SU-DHL-6 (cell line): ENCODE measurements at regions not wholly inside any gene's neighbourhood (a gene's known extent, or its start where the extent isn't known, plus 50 kb on each side); places are given as distances from the start of the nearest gene placed in this dataset.

Source experiments
- H2AFZ ChIP-seq: fragments of 200-600 bp; sonication (generic); 2 replicates; pipeline ENCODE4 v1.6.1; 2014; ENCODE audit warnings: low read depth, mild to moderate bottlenecking, moderate library complexity, mixed read lengths, antibody characterized with exemption, low read length; ENCODE audit not compliant: severe bottlenecking
- H3F3A ChIP-seq: fragments of 200-600 bp; shearing (Covaris generic); 2 replicates; pipeline ENCODE4 v1.6.0; 2016; ENCODE audit warnings: antibody characterized with exemption, mild to moderate bottlenecking; ENCODE audit not compliant: insufficient read depth
- H3K27ac ChIP-seq: fragments of 200-600 bp; sonication (generic); 2 replicates; pipeline ENCODE4 v1.5.1; 2016; ENCODE audit warnings: low read depth, mild to moderate bottlenecking, low read length, moderate library complexity, mixed read lengths
- H3K27me3 ChIP-seq: fragments of 200-600 bp; sonication (generic), shearing (Covaris generic); 2 replicates; pipeline ENCODE4 v1.6.0; 2014; ENCODE audit warnings: mild to moderate bottlenecking, low read length
- H3K36me3 ChIP-seq: fragments of 200-600 bp; sonication (generic); 2 replicates; pipeline ENCODE4 v1.6.1; 2014; ENCODE audit warnings: mild to moderate bottlenecking, low read length, mixed read lengths
- H3K4me2 ChIP-seq: fragments of 300-600, 200-600 bp; shearing (Covaris generic), sonication (generic); 2 replicates; pipeline ENCODE4 v1.6.0; 2014; ENCODE audit warnings: low read length, low read depth, mild to moderate bottlenecking; ENCODE audit not compliant: poor library complexity, severe bottlenecking
- H3K4me3 ChIP-seq: fragments of 200-600 bp; sonication (generic); 2 replicates; pipeline ENCODE4 v1.5.1; 2014; ENCODE audit warnings: antibody characterized with exemption, low read length, mild to moderate bottlenecking, mixed read lengths; ENCODE audit not compliant: insufficient read depth, poor library complexity, severe bottlenecking
- H3K79me2 ChIP-seq: fragments of 200-600 bp; sonication (generic); 2 replicates; pipeline ENCODE4 v1.6.1; 2014; ENCODE audit warnings: mild to moderate bottlenecking, low read length, moderate library complexity; ENCODE audit not compliant: insufficient read depth
- H3K9ac ChIP-seq: fragments of 200-600 bp; sonication (generic); 2 replicates; pipeline ENCODE4 v1.7.0; 2014; ENCODE audit warnings: mild to moderate bottlenecking, low read length
- H3K9me2 ChIP-seq: fragments of 200-600 bp; sonication (generic); replicated peaks from 2 replicates; pipeline ENCODE4 v1.6.1; 2014; ENCODE audit warnings: low read length; ENCODE audit not compliant: insufficient read depth
- H3K9me3 ChIP-seq: fragments of 200-600 bp; sonication (generic); 2 replicates; pipeline ENCODE4 v1.6.1; 2014; ENCODE audit warnings: low read length, mixed read lengths; ENCODE audit not compliant: insufficient read depth
- H4K20me1 ChIP-seq: fragments of 200-600 bp; sonication (generic); 2 replicates; pipeline ENCODE4 v1.6.1; 2014; ENCODE audit warnings: low read depth, mild to moderate bottlenecking, antibody characterized with exemption, low read length, moderate library complexity, mixed read lengths
- CTCF ChIP-seq: fragments of 200-600 bp; sonication (generic); IDR thresholded peaks from one replicate; pipeline ENCODE4 v1.5.1; 2017; ENCODE audit warnings: antibody characterized with exemption, mild to moderate bottlenecking, low read length, moderate library complexity; ENCODE audit not compliant: insufficient read depth, poor library complexity, severe bottlenecking
- EZH2phosphoT487 ChIP-seq: fragments of 200-600 bp; sonication (generic), shearing (Covaris generic); conservative IDR thresholded peaks from 2 replicates; pipeline ENCODE4 v1.6.1; 2018; ENCODE audit warnings: mild to moderate bottlenecking, antibody characterized with exemption, low read length, moderate library complexity, mixed read lengths

DNA sequence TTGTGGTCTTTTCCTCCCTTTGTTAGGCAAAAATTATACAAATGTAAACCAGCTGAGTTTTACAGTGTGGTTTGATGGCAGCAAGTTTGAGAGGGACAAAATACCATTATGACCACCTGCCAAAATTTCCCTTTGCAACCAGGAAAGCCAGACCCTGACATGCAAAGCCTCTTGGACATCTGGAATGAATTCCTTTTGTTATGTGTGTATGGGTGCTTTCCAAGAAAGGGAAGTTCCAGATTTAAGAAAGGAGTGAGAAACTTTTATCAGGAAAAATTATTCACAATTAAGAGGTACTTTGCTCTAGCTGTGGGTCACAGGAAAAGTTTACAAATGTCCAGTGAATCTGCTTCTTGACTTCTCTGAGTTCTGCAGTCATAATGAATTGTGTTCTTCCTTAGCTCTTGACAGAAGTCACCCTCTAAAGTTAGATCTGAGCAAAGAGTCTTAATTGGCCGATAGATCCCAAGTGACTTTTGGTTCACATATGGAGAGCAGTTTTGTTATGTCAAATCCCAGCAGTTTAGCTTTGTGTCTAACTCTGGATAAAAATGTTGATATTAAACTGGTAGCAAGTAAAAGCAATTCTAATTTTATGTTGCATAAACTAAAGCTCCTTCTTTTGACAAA lies 295.9 kb upstream of the ZNF608 start:
- Histone ChIP-seq H3K9ac (no peak overlapping the region), H3F3A (no peaks in the 10 kb centered on the region), H4K20me1 (no peaks in the 10 kb centered on the region), H3K4me3 (no peak overlapping the region), H3K9me3 (no peaks in the 10 kb centered on the region), H3K79me2 (no peaks in the 10 kb centered on the region), H3K9me2 (no peaks in the 10 kb centered on the region), H2AFZ (no peak overlapping the region), H3K27ac (no peak overlapping the region), H3K4me2 (no peak overlapping the region), H3K36me3 (no peaks in the 10 kb centered on the region), H3K27me3 (no peaks in the 10 kb centered on the region)
- TF ChIP-seq EZH2phosphoT487 (no peak), CTCF (no peak)

- Histone ChIP-seq H3K79me2 (no peaks in the 10 kb centered on the region), H3K4me2 (no peak overlapping the region), H3K4me3 (no peak overlapping the region), H3K9me3 (no peaks in the 10 kb centered on the region), H3K36me3 (no peaks in the 10 kb centered on the region), H3K9ac (no peak overlapping the region), H2AFZ (no peak overlapping the region), H3K27ac (no peak overlapping the region), H3F3A (no peaks in the 10 kb centered on the region), H3K27me3 (no peaks in the 10 kb centered on the region), H4K20me1 (no peaks in the 10 kb centered on the region), H3K9me2 (no peaks in the 10 kb centered on the region)
- TF ChIP-seq CTCF (no peak), EZH2phosphoT487 (no peak)
These were observed 297.4 kb upstream of the ZNF608 start for GRCh38 chr5:125043781-125044391.

- H3K27me3 ChIP-seq = no peaks in the 10 kb centered on the region
- TF ChIP-seq CTCF (no peak), EZH2phosphoT487 (no peak)
- H3K4me2 ChIP-seq = no peak overlapping the region
- H3K4me3 ChIP-seq = no peak overlapping the region
- no peaks in the 10 kb centered on the region for H3F3A ChIP-seq
- no peak overlapping the region for H3K27ac ChIP-seq
- H4K20me1 ChIP-seq = no peaks in the 10 kb centered on the region
- H3K36me3 ChIP-seq = no peaks in the 10 kb centered on the region
- H3K79me2 ChIP-seq = no peaks in the 10 kb centered on the region
- no peak overlapping the region for H2AFZ ChIP-seq
- no peaks in the 10 kb centered on the region for H3K9me3 ChIP-seq
- H3K9me2 ChIP-seq = no peaks in the 10 kb centered on the region
- no peak overlapping the region for H3K9ac ChIP-seq
These were observed 298.2 kb upstream of the ZNF608 start for GRCh38 chr5:125044491-125045282.
